HCT116 (cell line): ENCODE measurements at regions not wholly inside any gene's neighbourhood (a gene's known extent, or its start where the extent isn't known, plus 50 kb on each side); places are given as distances from the start of the nearest gene placed in this dataset.

Experiments used
- CBX3 ChIP-seq: IDR thresholded peaks from 2 replicates; pipeline ENCODE4 v1.6.1; 2012; ENCODE audit warnings: low read depth
- EGR1 ChIP-seq: IDR thresholded peaks from 2 replicates; pipeline ENCODE4 v1.6.1; 2012; ENCODE audit warnings: low read depth
- EZH2 ChIP-seq: fragments of 200-600 bp; sonication (generic); IDR thresholded peaks from 2 replicates; pipeline ENCODE4 v1.6.1; 2017; ENCODE audit warnings: antibody characterized with exemption, mixed run types
- POLR2A ChIP-seq: IDR thresholded peaks from 2 replicates; pipeline ENCODE4 v1.7.0; 2011; ENCODE audit warnings: borderline replicate concordance; ENCODE audit not compliant: insufficient read depth, insufficient read length; ENCODE audit errors: extremely low read depth
- SIN3A ChIP-seq: IDR thresholded peaks from 2 replicates; pipeline ENCODE4 v1.6.1; 2012; ENCODE audit warnings: low read depth
- TF ChIP-seq, protein P1 (sequence below), 3 experiments: fragments of 200-600 bp in 1 of 3; sonication (generic) in 1 of 3; IDR thresholded peaks in 2 of 3; conservative IDR thresholded peaks in 1 of 3; 2 replicates each; pipeline ENCODE4 v1.5.1; 2012 to 2017; ENCODE audit warnings: low read depth in 2 of 3, low read length in 2 of 3, antibody characterized with exemption in 1 of 3, borderline replicate concordance in 1 of 3, control low read depth in 1 of 3, mild to moderate bottlenecking in 1 of 3, mixed read lengths in 1 of 3, mixed run types in 1 of 3, moderate library complexity in 1 of 3; ENCODE audit not compliant: insufficient read depth in 1 of 3

- no peak for TF ChIP-seq EZH2
- TF ChIP-seq, protein P1, sequence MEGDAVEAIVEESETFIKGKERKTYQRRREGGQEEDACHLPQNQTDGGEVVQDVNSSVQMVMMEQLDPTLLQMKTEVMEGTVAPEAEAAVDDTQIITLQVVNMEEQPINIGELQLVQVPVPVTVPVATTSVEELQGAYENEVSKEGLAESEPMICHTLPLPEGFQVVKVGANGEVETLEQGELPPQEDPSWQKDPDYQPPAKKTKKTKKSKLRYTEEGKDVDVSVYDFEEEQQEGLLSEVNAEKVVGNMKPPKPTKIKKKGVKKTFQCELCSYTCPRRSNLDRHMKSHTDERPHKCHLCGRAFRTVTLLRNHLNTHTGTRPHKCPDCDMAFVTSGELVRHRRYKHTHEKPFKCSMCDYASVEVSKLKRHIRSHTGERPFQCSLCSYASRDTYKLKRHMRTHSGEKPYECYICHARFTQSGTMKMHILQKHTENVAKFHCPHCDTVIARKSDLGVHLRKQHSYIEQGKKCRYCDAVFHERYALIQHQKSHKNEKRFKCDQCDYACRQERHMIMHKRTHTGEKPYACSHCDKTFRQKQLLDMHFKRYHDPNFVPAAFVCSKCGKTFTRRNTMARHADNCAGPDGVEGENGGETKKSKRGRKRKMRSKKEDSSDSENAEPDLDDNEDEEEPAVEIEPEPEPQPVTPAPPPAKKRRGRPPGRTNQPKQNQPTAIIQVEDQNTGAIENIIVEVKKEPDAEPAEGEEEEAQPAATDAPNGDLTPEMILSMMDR (IDR thresholded peaks at IDR 0.05 in 2 of 3, conservative IDR thresholded peaks at IDR 0.05 in 1 of 3; ENCODE audit: borderline replicate concordance in 1 of 3, insufficient read depth in 1 of 3, low read depth in 2 of 3, low read length in 2 of 3) = no peak
- TF ChIP-seq SIN3A = no peak
- no peak for TF ChIP-seq EGR1
- TF ChIP-seq POLR2A = no peak
- no peak for TF ChIP-seq CBX3
Observed at GRCh38 chr3:104820959-104821358, 545.8 kb upstream of the ALCAM start.
